ENCODE measurements at regions not wholly inside any gene's neighbourhood (a gene's known extent, or its start where the extent isn't known, plus 50 kb on each side); places are given as distances from the start of the nearest gene placed in this dataset.

- TF ChIP-seq POLR2A (IDR thresholded peaks at IDR 0.05; ENCODE audit: low read depth, low read length), result no peak
- TF ChIP-seq POLR2AphosphoS5 (IDR thresholded peaks at IDR 0.05; ENCODE audit: low read depth, low read length), result no peak
Measured at GRCh38 chr9:82681809-82682208, 381.1 kb downstream of the RASEF start.

Data from GM12891 (cell line).